ENCODE measurements at regions not wholly inside any gene's neighbourhood (a gene's known extent, or its start where the extent isn't known, plus 50 kb on each side); places are given as distances from the start of the nearest gene placed in this dataset.

- WGBS, 2 donors (ENCODE audit: low coverage in 1 of 2) = 11 to 17% methylated on average over 1 of the region's 1 CpG
- no peak for TF ChIP-seq CTCF (IDR thresholded peaks at IDR 0.05)
- TF ChIP-seq EP300 (IDR thresholded peaks at IDR 0.05) = no peak
- no peak for TF ChIP-seq POLR2AphosphoS5 (IDR thresholded peaks at IDR 0.05)
- TF ChIP-seq POLR2A (IDR thresholded peaks at IDR 0.05) = no peak
- Histone ChIP-seq H3K4me3 (no peak overlapping the region), H3K9me3 (no peaks in the 10 kb centered on the region), H3K27ac (no peak overlapping the region), H3K36me3 (no peaks in the 10 kb centered on the region), H3K27me3 (no peaks in the 10 kb centered on the region), H3K4me1 (peaks cover 0 to 6% (median 0%) of the 10 kb centered on the region in 3 donors)
- ATAC-seq = no peak
Measured at GRCh38 chr1:170471398-170472053, 60.4 kb upstream of the GORAB start.

- H3K9me3 ChIP-seq = no peaks in the 10 kb centered on the region
- H3K27me3 ChIP-seq = no peaks in the 10 kb centered on the region
- TF ChIP-seq POLR2A (IDR thresholded peaks at IDR 0.05) = no peak
- no peak for TF ChIP-seq CTCF (IDR thresholded peaks at IDR 0.05)
- no peak for TF ChIP-seq POLR2AphosphoS5 (IDR thresholded peaks at IDR 0.05)
- TF ChIP-seq EP300 (IDR thresholded peaks at IDR 0.05) = no peak
- H3K4me1 ChIP-seq = no peaks in the 10 kb centered on the region
- no peak overlapping the region for H3K4me3 ChIP-seq
- ATAC-seq = no peak
- no peaks in the 10 kb centered on the region for H3K36me3 ChIP-seq
- no peak overlapping the region for H3K27ac ChIP-seq
Measured at GRCh38 chr1:170481000-170481399, 51.0 kb upstream of the GORAB start.

Data from gastroesophageal sphincter (tissue), 4 donors.